Osteocyte (in vitro differentiated cells): ENCODE measurements at regions not wholly inside any gene's neighbourhood (a gene's known extent, or its start where the extent isn't known, plus 50 kb on each side); places are given as distances from the start of the nearest gene placed in this dataset.
A peak's percentile ranks its signal among the peaks of the same experiment; 100 is the strongest.

Experiments used
- DNase-seq: peaks from one replicate; pipeline ENCODE4 v3.0.0; 2021; ENCODE audit warnings: mixed read lengths; ENCODE audit not compliant: unreplicated experiment; ENCODE audit errors: extremely low spot score
- H3K27ac Mint-ChIP-seq: one replicate; pipeline ENCODE4 v1.8.0; 2021; ENCODE audit warnings: mild to moderate bottlenecking, mixed read lengths; ENCODE audit not compliant: unreplicated experiment
- H3K27me3 Mint-ChIP-seq: one replicate; pipeline ENCODE4 v1.8.0; 2021; ENCODE audit warnings: mixed read lengths; ENCODE audit not compliant: unreplicated experiment
- H3K36me3 Mint-ChIP-seq: one replicate; pipeline ENCODE4 v1.8.0; 2021; ENCODE audit warnings: mixed read lengths; ENCODE audit not compliant: unreplicated experiment
- H3K4me1 Mint-ChIP-seq: one replicate; pipeline ENCODE4 v1.8.0; 2021; ENCODE audit warnings: mixed read lengths; ENCODE audit not compliant: unreplicated experiment
- H3K4me3 Mint-ChIP-seq: one replicate; pipeline ENCODE4 v1.8.0; 2021; ENCODE audit warnings: mild to moderate bottlenecking, moderate library complexity, mixed read lengths; ENCODE audit not compliant: unreplicated experiment
- H3K9me3 Mint-ChIP-seq: one replicate; pipeline ENCODE4 v1.8.0; 2021; ENCODE audit warnings: mixed read lengths; ENCODE audit not compliant: unreplicated experiment
- TF ChIP-seq, protein P1 (sequence below): fragments of 200-600 bp; sonication (generic); IDR thresholded peaks from 2 replicates; pipeline ENCODE4 v1.5.0; 2021; ENCODE audit warnings: antibody characterized with exemption, mild to moderate bottlenecking, moderate library complexity

GRCh38 chr20:48057739-48058138 lies 272.5 kb upstream of the SULF2 start:
- Mint-ChIP-seq H3K27me3 (peaks cover 13% of the 10 kb centered on the region), H3K4me3 (no peak overlapping the region), H3K36me3 (no peaks in the 10 kb centered on the region), H3K9me3 (no peaks in the 10 kb centered on the region), H3K27ac (no peak overlapping the region), H3K4me1 (peaks cover 17% of the 10 kb centered on the region)
- TF ChIP-seq, protein P1, sequence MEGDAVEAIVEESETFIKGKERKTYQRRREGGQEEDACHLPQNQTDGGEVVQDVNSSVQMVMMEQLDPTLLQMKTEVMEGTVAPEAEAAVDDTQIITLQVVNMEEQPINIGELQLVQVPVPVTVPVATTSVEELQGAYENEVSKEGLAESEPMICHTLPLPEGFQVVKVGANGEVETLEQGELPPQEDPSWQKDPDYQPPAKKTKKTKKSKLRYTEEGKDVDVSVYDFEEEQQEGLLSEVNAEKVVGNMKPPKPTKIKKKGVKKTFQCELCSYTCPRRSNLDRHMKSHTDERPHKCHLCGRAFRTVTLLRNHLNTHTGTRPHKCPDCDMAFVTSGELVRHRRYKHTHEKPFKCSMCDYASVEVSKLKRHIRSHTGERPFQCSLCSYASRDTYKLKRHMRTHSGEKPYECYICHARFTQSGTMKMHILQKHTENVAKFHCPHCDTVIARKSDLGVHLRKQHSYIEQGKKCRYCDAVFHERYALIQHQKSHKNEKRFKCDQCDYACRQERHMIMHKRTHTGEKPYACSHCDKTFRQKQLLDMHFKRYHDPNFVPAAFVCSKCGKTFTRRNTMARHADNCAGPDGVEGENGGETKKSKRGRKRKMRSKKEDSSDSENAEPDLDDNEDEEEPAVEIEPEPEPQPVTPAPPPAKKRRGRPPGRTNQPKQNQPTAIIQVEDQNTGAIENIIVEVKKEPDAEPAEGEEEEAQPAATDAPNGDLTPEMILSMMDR: no peak
- no peak for DNase-seq

GRCh38 chr20:48057251-48057650 lies 272.0 kb upstream of the SULF2 start:
- H3K36me3 Mint-ChIP-seq: no peaks in the 10 kb centered on the region
- no peaks in the 10 kb centered on the region for H3K9me3 Mint-ChIP-seq
- H3K27me3 Mint-ChIP-seq: peaks cover 13% of the 10 kb centered on the region
- no peak for DNase-seq
- H3K27ac Mint-ChIP-seq: no peak overlapping the region
- no peak overlapping the region for H3K4me3 Mint-ChIP-seq
- TF ChIP-seq, protein P1: no peak
- peaks cover 22% of the 10 kb centered on the region for H3K4me1 Mint-ChIP-seq

- H3K4me3 Mint-ChIP-seq: no peak overlapping the region
- no peaks in the 10 kb centered on the region for H3K36me3 Mint-ChIP-seq
- peaks cover 30% of the 10 kb centered on the region for H3K4me1 Mint-ChIP-seq
- TF ChIP-seq, protein P1: no peak
- DNase-seq: no peak
- H3K27ac Mint-ChIP-seq: no peak overlapping the region
- no peaks in the 10 kb centered on the region for H3K9me3 Mint-ChIP-seq
- H3K27me3 Mint-ChIP-seq: peaks cover 13% of the 10 kb centered on the region
These were observed 270.9 kb upstream of the SULF2 start for GRCh38 chr20:48056218-48056617.

- DNase-seq: no peak
- H3K27me3 Mint-ChIP-seq: peaks cover 13% of the 10 kb centered on the region
- H3K27ac Mint-ChIP-seq: no peak overlapping the region
- H3K4me3 Mint-ChIP-seq: no peak overlapping the region
- TF ChIP-seq, protein P1: no peak
- no peaks in the 10 kb centered on the region for H3K36me3 Mint-ChIP-seq
- peaks cover 32% of the 10 kb centered on the region for H3K4me1 Mint-ChIP-seq
- H3K9me3 Mint-ChIP-seq: peaks cover 5% of the 10 kb centered on the region
These were observed 268.8 kb upstream of the SULF2 start for GRCh38 chr20:48054051-48054450.

GRCh38 chr20:48052475-48052835 lies 267.2 kb upstream of the SULF2 start:
- Mint-ChIP-seq H3K4me3 (no peak overlapping the region), H3K36me3 (no peaks in the 10 kb centered on the region), H3K9me3 (peaks cover 5% of the 10 kb centered on the region), H3K27me3 (peaks cover 21% of the 10 kb centered on the region), H3K27ac (peak overlapping the region; percentile 86), H3K4me1 (peaks cover 32% of the 10 kb centered on the region)
- DNase-seq: no peak
- TF ChIP-seq, protein P1: no peak
